ENCODE measurements at regions not wholly inside any gene's neighbourhood (a gene's known extent, or its start where the extent isn't known, plus 50 kb on each side); places are given as distances from the start of the nearest gene placed in this dataset.

- no peak for ATAC-seq
- no peaks in the 10 kb centered on the region for H3K79me2 ChIP-seq (ENCODE audit: low read length)
- H3K9ac ChIP-seq (ENCODE audit: low read length): no peak overlapping the region
- H4K20me1 ChIP-seq (ENCODE audit: low read length): no peaks in the 10 kb centered on the region
- H3K9me3 ChIP-seq (ENCODE audit: low read length): 0 out of 2 replicates have a peak, but pooled peaks cover 5% of the 10 kb centered on the region
- H3K36me3 ChIP-seq (ENCODE audit: low read depth, low read length): no peaks in the 10 kb centered on the region
- ChIA-PET CTCF (no interaction called here), POLR2A (ENCODE audit: unreplicated experiment) (no interaction called here)
- no peaks in the 10 kb centered on the region for H3K27me3 ChIP-seq (ENCODE audit: low read length)
- H3K4me2 ChIP-seq (ENCODE audit: low read length): no peak overlapping the region
- H3F3A ChIP-seq (ENCODE audit: low read length, unreplicated experiment): no peaks in the 10 kb centered on the region
- H2AFZ ChIP-seq (ENCODE audit: low read length): no peak overlapping the region
- no TSS peak for BruUV-seq (replicated peaks)
- H3K27ac ChIP-seq (ENCODE audit: low read length): no peak overlapping the region
- H3K4me1 ChIP-seq (ENCODE audit: insufficient read depth, low read length): no peaks in the 10 kb centered on the region
- intact Hi-C loops (cut with micrococcal nuclease): no loop called here
- H3K4me3 ChIP-seq (ENCODE audit: low read length): no peak overlapping the region
- no peak for DNase-seq
- H3K9me2 ChIP-seq (replicated peaks; ENCODE audit: low read length): no peaks in the 10 kb centered on the region
- TF ChIP-seq, protein P1, sequence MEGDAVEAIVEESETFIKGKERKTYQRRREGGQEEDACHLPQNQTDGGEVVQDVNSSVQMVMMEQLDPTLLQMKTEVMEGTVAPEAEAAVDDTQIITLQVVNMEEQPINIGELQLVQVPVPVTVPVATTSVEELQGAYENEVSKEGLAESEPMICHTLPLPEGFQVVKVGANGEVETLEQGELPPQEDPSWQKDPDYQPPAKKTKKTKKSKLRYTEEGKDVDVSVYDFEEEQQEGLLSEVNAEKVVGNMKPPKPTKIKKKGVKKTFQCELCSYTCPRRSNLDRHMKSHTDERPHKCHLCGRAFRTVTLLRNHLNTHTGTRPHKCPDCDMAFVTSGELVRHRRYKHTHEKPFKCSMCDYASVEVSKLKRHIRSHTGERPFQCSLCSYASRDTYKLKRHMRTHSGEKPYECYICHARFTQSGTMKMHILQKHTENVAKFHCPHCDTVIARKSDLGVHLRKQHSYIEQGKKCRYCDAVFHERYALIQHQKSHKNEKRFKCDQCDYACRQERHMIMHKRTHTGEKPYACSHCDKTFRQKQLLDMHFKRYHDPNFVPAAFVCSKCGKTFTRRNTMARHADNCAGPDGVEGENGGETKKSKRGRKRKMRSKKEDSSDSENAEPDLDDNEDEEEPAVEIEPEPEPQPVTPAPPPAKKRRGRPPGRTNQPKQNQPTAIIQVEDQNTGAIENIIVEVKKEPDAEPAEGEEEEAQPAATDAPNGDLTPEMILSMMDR (conservative IDR thresholded peaks at IDR 0.05; ENCODE audit: low read depth, low read length): no peak
- TF ChIP-seq EZH2phosphoT487 (IDR thresholded peaks at IDR 0.05; ENCODE audit: borderline replicate concordance, low read length) (no peak), EZH2 (IDR thresholded peaks at IDR 0.05; ENCODE audit: low read length, unreplicated experiment) (no peak)
Observed at GRCh38 chr6:103284835-103285234, 1574.9 kb downstream of the HACE1 start.

DNA sequence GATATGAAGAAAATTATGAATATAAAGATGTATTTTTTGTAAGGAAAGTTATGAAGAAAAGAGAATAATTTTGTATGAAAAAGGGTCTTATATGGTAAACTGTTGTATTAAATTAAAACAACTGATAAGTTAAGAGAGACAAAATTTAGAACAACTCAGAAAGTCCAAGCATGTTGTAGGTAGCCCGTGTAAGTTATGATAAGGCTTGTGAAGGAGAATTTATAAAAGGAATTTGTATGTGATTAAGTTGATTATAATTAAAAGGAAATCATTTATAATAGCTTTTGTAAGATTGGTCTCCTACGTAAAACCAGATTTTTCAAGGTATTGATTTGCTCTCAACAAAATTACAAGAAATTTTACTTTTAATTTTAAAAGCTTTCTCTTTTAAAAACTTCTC, 1579.3 kb downstream of the HACE1 start:
- H3K4me3 ChIP-seq (ENCODE audit: low read length): no peak overlapping the region
- ATAC-seq (no peak), DNase-seq (no peak)
- no peak overlapping the region for H2AFZ ChIP-seq (ENCODE audit: low read length)
- 0 out of 2 replicates have a peak, but pooled peaks cover 5% of the 10 kb centered on the region for H3K9me3 ChIP-seq (ENCODE audit: low read length)
- H3K9ac ChIP-seq (ENCODE audit: low read length): no peak overlapping the region
- intact Hi-C loops (cut with micrococcal nuclease): no loop called here
- no peak overlapping the region for H3K4me2 ChIP-seq (ENCODE audit: low read length)
- no peaks in the 10 kb centered on the region for H3K36me3 ChIP-seq (ENCODE audit: low read depth, low read length)
- no peaks in the 10 kb centered on the region for H3K27me3 ChIP-seq (ENCODE audit: low read length)
- no peak overlapping the region for H3K27ac ChIP-seq (ENCODE audit: low read length)
- no peak for TF ChIP-seq EZH2 (IDR thresholded peaks at IDR 0.05; ENCODE audit: low read length, unreplicated experiment)
- no peak for TF ChIP-seq EZH2phosphoT487 (IDR thresholded peaks at IDR 0.05; ENCODE audit: borderline replicate concordance, low read length)
- TF ChIP-seq, protein P1 (conservative IDR thresholded peaks at IDR 0.05; ENCODE audit: low read depth, low read length): no peak
- no peaks in the 10 kb centered on the region for H3K4me1 ChIP-seq (ENCODE audit: insufficient read depth, low read length)
- ChIA-PET POLR2A (ENCODE audit: unreplicated experiment) (no interaction called here), CTCF (no interaction called here)
- no peaks in the 10 kb centered on the region for H3K9me2 ChIP-seq (replicated peaks; ENCODE audit: low read length)
- no peaks in the 10 kb centered on the region for H4K20me1 ChIP-seq (ENCODE audit: low read length)
- no peaks in the 10 kb centered on the region for H3K79me2 ChIP-seq (ENCODE audit: low read length)
- H3F3A ChIP-seq (ENCODE audit: low read length, unreplicated experiment): no peaks in the 10 kb centered on the region
- BruUV-seq (replicated peaks): no TSS peak

DNA sequence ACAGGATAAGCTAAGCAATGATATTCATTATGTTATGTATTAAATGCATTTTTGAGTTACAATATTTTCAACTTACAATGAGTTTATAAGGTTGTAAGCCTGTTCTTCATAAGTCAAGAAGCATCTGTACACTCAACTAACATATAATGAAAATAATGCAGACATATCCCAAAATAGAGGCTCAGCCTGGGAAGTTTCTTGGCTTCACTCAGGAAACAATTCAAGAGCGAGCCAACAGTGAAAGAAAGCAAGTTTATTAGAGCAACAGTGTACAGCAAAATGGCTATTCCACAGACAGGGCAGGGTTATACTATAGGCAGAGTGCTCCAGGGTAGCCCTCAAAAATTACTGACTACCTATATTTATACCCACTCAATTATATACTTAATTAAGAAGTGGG, 1581.8 kb downstream of the HACE1 start:
- ChIA-PET POLR2A (ENCODE audit: unreplicated experiment) (no interaction called here), CTCF (no interaction called here)
- Histone ChIP-seq H3K9me2 (replicated peaks; ENCODE audit: low read length) (no peaks in the 10 kb centered on the region), H4K20me1 (ENCODE audit: low read length) (no peaks in the 10 kb centered on the region), H3K9me3 (ENCODE audit: low read length) (0 out of 2 replicates have a peak, but pooled peaks cover 5% of the 10 kb centered on the region), H3K4me1 (ENCODE audit: insufficient read depth, low read length) (no peaks in the 10 kb centered on the region), H2AFZ (ENCODE audit: low read length) (no peak overlapping the region), H3K27me3 (ENCODE audit: low read length) (no peaks in the 10 kb centered on the region), H3K4me3 (ENCODE audit: low read length) (no peak overlapping the region), H3K36me3 (ENCODE audit: low read depth, low read length) (no peaks in the 10 kb centered on the region), H3K4me2 (ENCODE audit: low read length) (no peak overlapping the region), H3K27ac (ENCODE audit: low read length) (no peak overlapping the region), H3K9ac (ENCODE audit: low read length) (no peak overlapping the region), H3F3A (ENCODE audit: low read length, unreplicated experiment) (no peaks in the 10 kb centered on the region), H3K79me2 (ENCODE audit: low read length) (no peaks in the 10 kb centered on the region)
- no TSS peak for BruUV-seq (replicated peaks)
- intact Hi-C loops (cut with micrococcal nuclease): loop anchor here (10.0 kb wide), 1 partner anchor 153 kb away; no protein-coding TSS in a partner anchor
- TF ChIP-seq EZH2 (IDR thresholded peaks at IDR 0.05; ENCODE audit: low read length, unreplicated experiment) (no peak), EZH2phosphoT487 (IDR thresholded peaks at IDR 0.05; ENCODE audit: borderline replicate concordance, low read length) (no peak)
- TF ChIP-seq, protein P1 (conservative IDR thresholded peaks at IDR 0.05; ENCODE audit: low read depth, low read length): no peak
- no peak for ATAC-seq
- no peak for DNase-seq

Data from PC-3 (cell line).